ENCODE measurements at regions not wholly inside any gene's neighbourhood (a gene's known extent, or its start where the extent isn't known, plus 50 kb on each side); places are given as distances from the start of the nearest gene placed in this dataset.

DNA sequence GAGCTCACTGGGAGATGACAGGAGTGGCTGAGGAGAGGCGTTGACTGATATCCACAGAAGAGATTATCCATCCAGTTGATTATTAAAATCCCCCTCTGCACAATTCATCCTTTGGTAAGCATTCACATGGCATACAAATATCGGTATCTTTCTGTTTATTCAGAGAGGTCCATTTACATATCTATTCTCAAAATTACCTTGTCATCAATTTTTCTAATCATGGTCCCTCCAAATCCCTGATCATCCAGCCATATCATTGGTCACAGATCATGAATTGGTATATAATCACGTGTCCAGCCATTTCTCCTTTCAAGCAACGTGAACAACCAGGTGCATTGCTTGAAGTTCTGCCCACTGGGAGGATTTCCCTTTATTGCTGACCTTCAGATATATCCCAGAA is 1321.0 kb downstream of the ROBO2 start:
- Histone ChIP-seq H3K27ac (ENCODE audit: insufficient read depth, low read length) (no peak overlapping the region), H3K4me2 (ENCODE audit: extremely low read depth, insufficient read depth, low read length) (no peak overlapping the region), H2AFZ (ENCODE audit: low read length) (no peak overlapping the region), H3K4me1 (ENCODE audit: control insufficient read depth, extremely low read depth, insufficient read depth, low read length) (no peaks in the 10 kb centered on the region), H3K79me2 (ENCODE audit: control insufficient read depth, insufficient read depth, low read length) (no peaks in the 10 kb centered on the region), H4K20me1 (ENCODE audit: control insufficient read depth, extremely low read depth, insufficient read depth, low read length) (no peaks in the 10 kb centered on the region), H3K27me3 (ENCODE audit: control insufficient read depth, insufficient read depth, low read length) (no peaks in the 10 kb centered on the region), H3K9ac (ENCODE audit: insufficient read depth, low read length) (no peak overlapping the region), H3K9me3 (ENCODE audit: control insufficient read depth, insufficient read depth, low read depth, low read length) (no peaks in the 10 kb centered on the region), H3K36me3 (ENCODE audit: control insufficient read depth, insufficient read depth, low read length) (no peaks in the 10 kb centered on the region), H3K4me3 (replicated peaks in 1 of 4; ENCODE audit: control extremely low read depth in 1 of 4, insufficient read depth in 1 of 4, low read depth in 3 of 4, low read length in 4 of 4) (no peak overlapping the region)
- DNase-seq (ENCODE audit: low read depth in 2 of 2) = no peak
- TF ChIP-seq EZH2 (IDR thresholded peaks at IDR 0.05; ENCODE audit: low read length, missing control alignments) = no peak
- TF ChIP-seq, protein P1, sequence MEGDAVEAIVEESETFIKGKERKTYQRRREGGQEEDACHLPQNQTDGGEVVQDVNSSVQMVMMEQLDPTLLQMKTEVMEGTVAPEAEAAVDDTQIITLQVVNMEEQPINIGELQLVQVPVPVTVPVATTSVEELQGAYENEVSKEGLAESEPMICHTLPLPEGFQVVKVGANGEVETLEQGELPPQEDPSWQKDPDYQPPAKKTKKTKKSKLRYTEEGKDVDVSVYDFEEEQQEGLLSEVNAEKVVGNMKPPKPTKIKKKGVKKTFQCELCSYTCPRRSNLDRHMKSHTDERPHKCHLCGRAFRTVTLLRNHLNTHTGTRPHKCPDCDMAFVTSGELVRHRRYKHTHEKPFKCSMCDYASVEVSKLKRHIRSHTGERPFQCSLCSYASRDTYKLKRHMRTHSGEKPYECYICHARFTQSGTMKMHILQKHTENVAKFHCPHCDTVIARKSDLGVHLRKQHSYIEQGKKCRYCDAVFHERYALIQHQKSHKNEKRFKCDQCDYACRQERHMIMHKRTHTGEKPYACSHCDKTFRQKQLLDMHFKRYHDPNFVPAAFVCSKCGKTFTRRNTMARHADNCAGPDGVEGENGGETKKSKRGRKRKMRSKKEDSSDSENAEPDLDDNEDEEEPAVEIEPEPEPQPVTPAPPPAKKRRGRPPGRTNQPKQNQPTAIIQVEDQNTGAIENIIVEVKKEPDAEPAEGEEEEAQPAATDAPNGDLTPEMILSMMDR (conservative IDR thresholded peaks at IDR 0.05 in 1 of 2, IDR thresholded peaks at IDR 0.05 in 1 of 2; ENCODE audit: low read depth in 1 of 2, low read length in 2 of 2) = no peak

DNA sequence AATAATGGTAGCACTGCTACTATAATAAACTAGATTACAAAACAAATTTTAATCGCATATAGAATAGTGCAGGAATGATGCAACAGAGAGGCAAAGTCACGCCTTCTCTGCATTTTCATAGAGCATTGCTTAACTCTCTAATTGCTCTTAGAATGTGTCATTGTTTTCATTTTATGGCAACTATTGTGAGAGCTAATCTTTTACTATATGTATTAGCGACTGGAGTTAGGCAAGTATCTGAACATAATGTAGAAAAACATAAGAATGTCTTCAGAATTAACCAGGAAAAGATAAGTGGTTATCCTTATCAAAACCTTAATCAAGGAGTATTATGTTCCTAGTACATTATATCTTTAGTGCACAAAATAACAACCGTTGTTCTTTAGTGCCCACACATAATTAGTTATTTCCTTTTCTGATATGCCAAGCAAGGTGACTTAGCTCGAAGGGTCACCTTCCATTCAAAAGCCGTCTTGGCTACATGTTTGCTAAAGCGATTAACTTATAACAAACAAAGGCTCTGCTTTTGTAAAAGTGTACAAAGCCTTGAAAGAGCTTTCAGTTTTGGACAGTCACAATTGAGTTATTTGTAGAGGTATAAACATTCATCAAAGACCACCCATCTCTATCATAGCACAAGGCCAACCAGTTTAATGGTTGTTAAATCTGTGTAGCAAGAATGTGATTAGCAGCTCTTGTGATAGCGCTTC is 1328.9 kb downstream of the ROBO2 start:
- H3K4me3 ChIP-seq (replicated peaks in 1 of 4; ENCODE audit: control extremely low read depth in 1 of 4, insufficient read depth in 1 of 4, low read depth in 3 of 4, low read length in 4 of 4) = no peak overlapping the region
- no peak overlapping the region for H3K27ac ChIP-seq (ENCODE audit: insufficient read depth, low read length)
- TF ChIP-seq, protein P1 (conservative IDR thresholded peaks at IDR 0.05 in 1 of 2, IDR thresholded peaks at IDR 0.05 in 1 of 2; ENCODE audit: low read depth in 1 of 2, low read length in 2 of 2) = no peak
- TF ChIP-seq EZH2 (IDR thresholded peaks at IDR 0.05; ENCODE audit: low read length, missing control alignments) = no peak

DNA sequence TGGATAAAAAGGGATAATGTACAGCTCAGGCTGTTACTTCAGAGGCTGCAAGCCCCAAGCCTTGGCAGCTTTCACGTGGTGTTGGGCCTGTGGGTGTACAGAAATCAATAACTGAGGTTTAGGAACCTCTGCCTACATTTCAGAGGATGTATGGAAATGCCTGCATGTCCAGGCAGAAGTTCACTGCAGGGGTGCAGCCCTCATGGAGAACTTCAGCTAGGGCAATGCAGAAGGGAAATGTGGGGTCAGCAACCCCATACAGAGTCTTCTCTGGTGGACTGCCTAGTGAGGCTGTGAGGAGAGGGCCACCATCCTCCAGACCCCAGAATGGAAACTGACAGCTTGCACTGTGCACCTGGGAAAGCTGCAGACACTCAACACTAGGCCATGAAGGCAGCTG is 1350.3 kb downstream of the ROBO2 start:
- Histone ChIP-seq H3K36me3 (ENCODE audit: control insufficient read depth, insufficient read depth, low read length) (no peaks in the 10 kb centered on the region), H3K9me3 (ENCODE audit: control insufficient read depth, insufficient read depth, low read depth, low read length) (no peaks in the 10 kb centered on the region), H3K79me2 (ENCODE audit: control insufficient read depth, insufficient read depth, low read length) (no peaks in the 10 kb centered on the region), H3K4me1 (ENCODE audit: control insufficient read depth, extremely low read depth, insufficient read depth, low read length) (no peaks in the 10 kb centered on the region), H3K4me3 (replicated peaks in 1 of 4; ENCODE audit: control extremely low read depth in 1 of 4, insufficient read depth in 1 of 4, low read depth in 3 of 4, low read length in 4 of 4) (no peak overlapping the region), H2AFZ (ENCODE audit: low read length) (no peak overlapping the region), H3K4me2 (ENCODE audit: extremely low read depth, insufficient read depth, low read length) (no peak overlapping the region), H3K9ac (ENCODE audit: insufficient read depth, low read length) (no peak overlapping the region), H3K27me3 (ENCODE audit: control insufficient read depth, insufficient read depth, low read length) (no peaks in the 10 kb centered on the region), H3K27ac (ENCODE audit: insufficient read depth, low read length) (no peak overlapping the region), H4K20me1 (ENCODE audit: control insufficient read depth, extremely low read depth, insufficient read depth, low read length) (no peaks in the 10 kb centered on the region)
- no peak for DNase-seq (ENCODE audit: low read depth in 2 of 2)
- TF ChIP-seq EZH2 (IDR thresholded peaks at IDR 0.05; ENCODE audit: low read length, missing control alignments) = no peak
- TF ChIP-seq, protein P1 (conservative IDR thresholded peaks at IDR 0.05 in 1 of 2, IDR thresholded peaks at IDR 0.05 in 1 of 2; ENCODE audit: low read depth in 1 of 2, low read length in 2 of 2) = no peak

More for the DNA sequence above, 1328.9 kb downstream of the ROBO2 start:
- H3K79me2 ChIP-seq (ENCODE audit: control insufficient read depth, insufficient read depth, low read length) = no peaks in the 10 kb centered on the region
- H2AFZ ChIP-seq (ENCODE audit: low read length) = no peak overlapping the region
- no peak overlapping the region for H3K9ac ChIP-seq (ENCODE audit: insufficient read depth, low read length)
- no peaks in the 10 kb centered on the region for H3K9me3 ChIP-seq (ENCODE audit: control insufficient read depth, insufficient read depth, low read depth, low read length)
- no peaks in the 10 kb centered on the region for H4K20me1 ChIP-seq (ENCODE audit: control insufficient read depth, extremely low read depth, insufficient read depth, low read length)
- H3K27me3 ChIP-seq (ENCODE audit: control insufficient read depth, insufficient read depth, low read length) = no peaks in the 10 kb centered on the region
- H3K36me3 ChIP-seq (ENCODE audit: control insufficient read depth, insufficient read depth, low read length) = no peaks in the 10 kb centered on the region
- no peak overlapping the region for H3K4me2 ChIP-seq (ENCODE audit: extremely low read depth, insufficient read depth, low read length)
- peak in 1 of 2 donors; percentile 33 for DNase-seq (ENCODE audit: low read depth in 2 of 2)
- H3K4me1 ChIP-seq (ENCODE audit: control insufficient read depth, extremely low read depth, insufficient read depth, low read length) = no peaks in the 10 kb centered on the region

Measured in fibroblast of lung (primary cell).